Activated CD4-positive, alpha-beta T cell treated with anti-CD3 and anti-CD28 coated beads, Interleukin-2, Interleukin-4, amounts not matched to agents 100 ng/mL and 50 ng/mL, durations not matched to agents 16 hours and 8 hours (primary cell): ENCODE measurements at regions not wholly inside any gene's neighbourhood (a gene's known extent, or its start where the extent isn't known, plus 50 kb on each side); places are given as distances from the start of the nearest gene placed in this dataset.
A peak's percentile ranks its signal among the peaks of the same experiment; 100 is the strongest.

Experiments used
- DNase-seq: peaks from one replicate; pipeline ENCODE4 v3.0.0-alpha.2; 2020; ENCODE audit warnings: low spot score

DNA sequence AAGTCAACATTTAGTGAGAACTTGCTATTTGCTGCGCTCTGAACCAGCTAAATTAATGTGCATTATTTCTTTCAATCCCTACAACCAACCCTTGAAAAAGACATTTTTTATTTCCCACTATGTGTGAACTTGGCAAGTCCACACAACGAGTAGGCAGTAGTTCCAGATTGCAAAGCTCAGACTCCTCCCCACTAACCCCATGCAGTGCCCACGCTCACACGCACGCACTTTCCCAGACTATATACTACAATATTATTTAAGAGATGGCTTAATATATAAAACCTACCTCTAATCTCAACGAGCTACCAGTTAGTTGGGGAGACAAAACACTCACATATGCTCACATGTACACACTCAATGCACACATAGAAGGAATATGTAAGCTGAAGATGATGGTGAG lies 671.2 kb downstream of the LMO4 start:
- no peak for DNase-seq

DNA sequence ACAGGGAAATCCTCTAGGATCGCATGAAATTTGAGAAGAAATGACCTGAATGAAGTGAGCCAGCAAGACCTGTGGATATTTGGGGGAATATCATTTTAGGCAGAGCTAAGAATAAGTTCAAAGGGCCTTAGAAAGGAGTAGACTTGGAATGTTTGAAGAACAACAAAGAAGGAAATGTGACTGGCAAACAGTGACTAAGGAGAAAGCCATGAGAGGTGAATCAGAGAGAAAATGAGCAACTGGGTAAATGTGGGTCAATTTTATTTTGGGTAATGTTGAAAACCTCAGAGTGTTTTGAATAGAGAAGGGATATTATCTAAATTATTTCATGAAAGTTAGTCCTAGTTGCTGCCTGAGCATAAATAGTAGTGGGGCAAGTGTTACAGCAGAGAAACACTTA lies 672.8 kb downstream of the LMO4 start:
- no peak for DNase-seq

DNA sequence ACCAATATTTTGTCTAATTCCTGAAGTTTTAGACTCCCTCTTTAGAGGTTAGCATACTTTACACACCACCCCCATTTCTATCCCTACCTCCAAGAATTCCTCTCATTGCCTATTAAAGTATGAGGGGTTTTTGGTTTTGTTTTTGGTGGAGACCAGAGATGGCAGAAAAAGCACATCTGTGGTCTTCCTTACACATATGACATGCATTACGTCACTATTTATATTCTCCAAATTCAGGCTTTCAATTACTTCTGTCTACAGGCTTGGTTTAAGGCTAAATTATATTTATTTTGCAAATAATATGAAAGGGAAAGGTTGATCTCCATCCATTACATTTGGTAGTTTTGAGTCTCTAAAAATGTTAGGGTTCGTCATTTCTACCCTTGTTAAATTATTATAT lies 674.6 kb downstream of the LMO4 start:
- DNase-seq: no peak

DNA sequence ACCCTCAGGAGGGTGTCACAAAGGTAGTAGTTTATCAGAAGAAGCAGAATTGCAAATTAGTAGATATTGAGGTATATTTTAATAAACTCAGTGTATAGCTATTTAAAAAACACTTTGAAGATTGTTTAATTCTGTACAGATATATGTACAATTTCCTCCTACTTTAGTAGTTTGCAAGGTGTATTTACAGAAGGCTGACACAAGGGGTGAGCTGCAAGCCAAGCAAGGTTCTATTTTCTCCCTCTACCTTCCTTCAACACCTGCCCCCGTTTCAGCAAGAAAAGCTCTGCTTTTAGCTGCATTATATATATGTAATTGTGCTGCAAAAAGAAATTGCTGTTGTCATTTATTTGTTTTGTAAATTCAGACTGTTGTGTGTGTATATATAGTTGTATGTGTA lies 674.2 kb upstream of the PKN2 start:
- DNase-seq: no peak

DNA sequence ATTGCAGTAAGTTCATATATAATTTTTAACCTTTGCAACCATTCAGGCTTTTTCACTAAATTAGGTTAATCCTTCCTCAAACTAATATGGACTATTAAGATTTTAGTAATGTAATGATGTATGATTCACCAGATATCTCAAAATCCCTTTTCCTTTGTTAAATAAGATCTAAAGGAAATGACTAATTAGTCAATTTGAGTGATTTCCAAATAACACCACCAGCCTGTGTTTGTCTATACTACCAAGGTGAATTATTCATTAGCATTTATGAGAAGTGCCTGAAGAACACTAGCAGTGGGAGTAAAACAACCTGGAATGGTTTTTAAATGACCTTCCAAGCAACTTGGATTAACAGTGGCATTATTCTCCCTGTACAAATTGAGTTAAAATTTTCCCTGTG lies 670.6 kb upstream of the PKN2 start:
- DNase-seq: no peak

DNA sequence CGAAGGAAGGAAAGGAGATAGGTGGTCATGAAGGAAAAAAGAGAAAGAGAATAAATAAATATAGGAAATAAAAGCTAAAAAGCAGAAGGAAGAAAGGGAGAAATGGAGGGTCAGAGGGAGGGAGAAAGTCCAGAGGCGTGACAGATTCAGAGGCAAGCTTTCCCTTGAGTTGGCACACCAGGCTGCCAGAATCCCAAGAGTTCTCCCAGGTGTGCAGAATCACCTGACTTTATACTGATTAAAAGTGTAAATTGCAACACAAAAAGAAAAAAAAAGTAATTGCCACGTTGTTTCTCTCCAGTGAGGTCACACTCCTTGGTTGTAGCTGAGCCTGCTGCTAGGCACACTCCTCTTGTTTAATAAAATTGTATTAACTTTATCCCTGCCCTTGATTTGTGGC lies 669.9 kb upstream of the PKN2 start:
- no peak for DNase-seq

DNA sequence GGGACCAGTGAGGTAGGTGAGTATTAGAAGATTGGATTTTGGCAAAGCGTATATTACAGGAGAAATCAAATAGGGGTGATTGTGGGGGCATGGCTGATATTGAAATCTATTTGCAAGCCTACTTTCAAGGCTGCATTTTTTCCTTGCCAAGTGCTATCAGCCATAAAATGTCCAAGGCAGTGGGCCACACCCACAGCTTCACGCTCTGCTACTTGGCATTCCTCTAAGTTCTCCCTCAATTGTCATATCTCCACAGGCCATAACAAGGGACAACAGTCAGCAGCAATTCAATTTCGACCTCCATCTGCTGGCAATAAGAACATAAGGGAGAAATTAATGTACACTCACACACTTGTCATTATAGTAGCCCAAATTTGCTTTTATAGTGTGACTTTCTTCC lies 667.1 kb upstream of the PKN2 start:
- DNase-seq: no peak

DNA sequence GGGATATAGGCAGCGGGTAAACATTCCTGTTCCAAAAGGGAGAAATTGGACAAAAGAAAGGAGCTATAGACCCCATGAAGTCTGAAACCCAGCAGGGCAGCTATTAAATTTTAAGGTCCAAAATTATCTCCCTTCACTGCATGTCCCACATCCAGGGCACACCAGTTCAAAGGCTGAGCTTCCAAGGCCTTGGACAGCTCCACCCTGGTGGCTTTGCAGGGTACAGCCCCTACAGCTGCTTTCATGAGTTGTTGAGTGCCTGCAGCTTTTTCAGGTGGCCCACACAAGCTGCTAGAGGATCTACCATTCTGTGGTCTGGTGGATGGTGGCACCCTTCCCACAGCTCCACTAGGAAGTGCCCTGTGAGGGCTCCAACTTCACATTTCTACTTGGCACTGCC lies 662.5 kb upstream of the PKN2 start:
- no peak for DNase-seq

DNA sequence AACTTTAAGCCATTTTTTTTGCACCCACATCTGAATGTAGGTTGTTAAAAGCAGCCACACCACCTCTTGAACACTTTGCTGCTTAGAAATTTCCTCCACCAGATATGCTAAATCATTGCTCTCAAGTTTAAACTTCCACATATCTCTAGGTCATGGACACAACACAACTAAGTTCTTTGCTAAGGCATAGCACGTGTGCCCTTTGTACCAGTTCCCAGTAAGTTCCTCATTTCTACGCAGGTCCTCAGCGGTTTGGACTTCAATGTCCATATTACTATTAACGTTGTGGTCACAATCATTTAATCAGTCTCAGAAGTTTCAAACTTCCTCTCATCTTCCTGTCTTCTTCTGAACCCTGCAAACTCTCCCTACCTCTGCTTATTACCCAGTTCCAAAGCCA lies 661.6 kb upstream of the PKN2 start:
- no peak for DNase-seq

DNA sequence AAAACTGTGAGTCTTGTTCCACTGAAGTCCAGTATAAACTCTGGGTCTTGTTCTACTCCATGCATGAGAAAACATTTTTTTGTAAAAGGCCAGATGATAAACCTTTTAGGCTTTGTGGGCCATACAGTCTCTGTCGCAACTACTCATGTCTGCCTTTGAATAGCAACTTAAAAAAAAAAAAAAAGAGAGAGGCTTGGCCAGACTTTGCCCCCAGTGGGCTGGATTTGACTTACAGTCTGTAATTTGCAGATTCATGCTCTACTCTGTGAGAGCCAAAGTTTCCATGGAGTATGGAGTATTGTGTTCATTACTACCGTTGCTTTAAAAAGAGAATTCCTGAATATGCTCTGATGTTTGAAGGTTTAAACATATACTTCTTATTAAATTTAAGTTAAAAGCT lies 654.9 kb upstream of the PKN2 start:
- no peak for DNase-seq

DNA sequence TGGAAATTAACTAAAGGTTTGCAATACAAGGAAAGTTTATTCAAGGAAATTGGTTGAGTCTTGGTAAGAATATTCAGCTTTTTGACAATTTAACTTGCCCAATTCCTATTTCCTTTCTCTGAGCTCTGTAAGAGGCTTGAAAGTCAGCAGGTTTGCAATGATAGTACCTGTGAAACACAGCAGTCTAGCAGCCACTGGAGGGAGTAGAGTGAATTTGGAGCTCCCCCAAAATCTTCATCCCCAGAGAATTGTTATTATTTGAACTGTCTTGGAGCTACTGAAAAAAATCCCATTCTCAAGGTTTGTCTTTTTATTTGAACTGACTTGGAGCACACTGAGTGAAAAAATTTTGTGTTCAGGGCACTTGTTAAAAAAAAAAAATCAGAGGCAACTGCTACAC lies 654.2 kb upstream of the PKN2 start:
- no peak for DNase-seq

DNA sequence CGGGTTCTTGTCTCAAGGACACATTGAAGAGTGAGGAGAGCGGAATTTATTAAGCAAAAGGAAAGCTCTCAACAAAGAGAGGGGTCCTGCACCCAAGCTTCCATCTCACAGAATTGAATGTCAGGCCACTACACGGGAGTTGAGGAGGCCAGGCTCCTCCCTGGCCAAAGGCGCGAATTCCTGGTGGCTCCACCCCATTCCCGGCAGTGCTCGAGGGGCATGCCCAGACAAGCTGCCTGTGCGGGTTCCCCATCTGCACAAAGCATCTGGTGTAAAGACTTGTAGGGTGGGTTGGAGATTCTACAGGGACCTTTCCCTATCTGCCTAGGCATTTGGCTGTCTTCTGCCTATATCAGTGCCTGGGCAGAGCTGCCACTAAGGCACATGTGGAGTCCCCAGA lies 648.5 kb upstream of the PKN2 start:
- DNase-seq: no peak

DNA sequence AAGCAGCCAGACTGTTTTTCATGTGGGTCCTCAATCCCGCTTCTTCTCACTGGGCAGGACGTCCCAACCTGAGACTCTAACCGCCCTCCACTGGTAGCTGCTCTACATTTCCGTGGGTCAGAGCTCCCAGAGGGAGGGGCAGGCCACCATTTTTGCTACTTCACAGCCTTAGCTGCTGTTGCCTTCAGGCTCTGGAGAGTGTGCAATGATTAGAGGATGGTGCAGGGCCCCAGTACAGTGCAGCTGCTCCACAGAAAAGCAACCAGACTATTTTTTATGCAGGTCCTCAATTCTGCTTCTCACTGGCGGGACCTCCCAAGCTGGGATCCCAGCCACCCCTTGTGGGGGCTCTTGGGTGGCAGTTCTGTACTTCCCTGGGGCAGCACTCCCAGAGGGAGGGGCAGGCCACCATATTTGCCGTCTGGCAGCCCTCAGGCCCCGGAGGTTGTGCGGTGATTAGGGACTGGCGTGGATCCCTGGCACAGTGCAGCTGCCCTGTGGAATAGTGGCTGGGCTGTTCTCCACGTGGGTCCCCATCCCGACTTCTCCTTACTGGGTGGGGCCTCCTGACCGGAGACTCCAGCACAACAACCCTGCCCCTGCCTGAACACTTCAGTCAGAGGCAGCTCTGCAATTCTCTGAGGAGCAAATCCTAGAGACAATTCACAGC lies 647.6 kb upstream of the PKN2 start:
- no peak for DNase-seq

DNA sequence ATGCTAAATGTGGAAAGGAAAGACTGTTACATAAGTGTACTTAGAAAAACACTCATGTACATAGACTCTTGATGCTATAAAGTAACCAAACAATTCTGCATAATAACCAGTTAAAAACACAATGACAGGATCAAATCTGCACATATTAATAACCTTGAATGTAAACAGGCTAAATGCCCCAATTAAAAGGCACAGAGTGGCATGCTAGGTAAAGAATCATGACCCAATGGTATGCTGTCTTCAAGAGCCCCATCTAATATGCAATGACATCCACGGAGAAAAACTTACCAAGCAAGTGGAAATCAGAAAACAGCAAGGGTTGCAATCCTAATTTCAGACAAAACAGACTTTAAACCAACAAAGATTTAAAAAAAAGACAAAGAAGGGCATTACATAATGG lies 644.8 kb upstream of the PKN2 start:
- DNase-seq: no peak

DNA sequence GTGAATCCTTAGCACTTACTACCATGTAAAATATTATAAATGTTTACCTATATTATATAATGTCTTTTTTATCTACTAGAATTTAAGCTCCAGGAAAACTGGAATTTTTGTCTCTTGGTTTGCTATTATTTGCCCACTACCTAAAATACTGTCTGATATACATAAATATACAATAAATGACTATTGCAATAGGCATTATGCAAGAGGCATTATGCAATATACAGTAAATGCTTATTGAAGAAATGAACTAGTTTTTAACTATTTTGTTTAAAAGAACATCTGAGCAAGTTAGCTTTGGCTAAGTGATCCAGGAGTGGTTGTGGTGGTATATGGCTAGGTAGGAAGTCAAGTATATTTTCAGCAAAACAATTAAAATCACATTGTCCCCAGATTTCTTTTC lies 640.2 kb upstream of the PKN2 start:
- no peak for DNase-seq

DNA sequence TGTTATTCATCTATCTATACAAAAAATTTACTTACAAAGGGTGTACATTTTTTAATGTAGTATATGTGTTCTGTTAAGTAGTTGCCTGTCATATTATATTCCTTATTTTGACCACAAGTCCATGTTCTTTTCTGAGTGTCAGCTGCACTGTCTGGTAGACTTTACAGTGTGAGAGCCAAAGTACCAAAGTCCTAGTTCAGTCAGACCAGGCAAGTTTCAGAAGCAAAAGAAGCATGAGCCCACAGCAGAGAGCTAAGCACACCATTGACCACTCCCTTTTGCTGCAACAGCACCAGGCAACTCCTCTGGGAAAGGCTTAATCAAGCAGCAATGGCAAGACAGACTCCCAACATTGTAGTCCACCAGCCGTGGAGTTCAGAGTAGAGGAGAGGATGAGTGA lies 631.9 kb upstream of the PKN2 start:
- DNase-seq: no peak

DNA sequence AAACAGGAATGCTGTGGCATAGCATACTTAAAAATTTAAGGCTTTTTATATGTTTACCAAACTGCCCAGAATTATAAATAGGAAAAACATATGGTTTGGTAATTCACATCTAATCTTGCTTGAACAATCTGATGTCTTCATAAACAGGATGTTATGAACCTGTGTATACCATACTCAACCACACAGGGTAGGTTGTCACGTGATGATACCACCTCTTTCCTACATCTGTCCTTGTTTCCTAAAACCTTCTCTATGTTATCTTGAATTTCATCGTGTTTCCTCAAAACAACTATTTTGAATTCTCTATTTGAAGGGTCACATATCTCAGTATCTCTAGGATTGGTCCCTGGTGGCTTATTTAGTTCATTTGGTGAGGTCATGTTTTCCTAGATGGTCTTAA lies 631.0 kb upstream of the PKN2 start:
- no peak for DNase-seq

DNA sequence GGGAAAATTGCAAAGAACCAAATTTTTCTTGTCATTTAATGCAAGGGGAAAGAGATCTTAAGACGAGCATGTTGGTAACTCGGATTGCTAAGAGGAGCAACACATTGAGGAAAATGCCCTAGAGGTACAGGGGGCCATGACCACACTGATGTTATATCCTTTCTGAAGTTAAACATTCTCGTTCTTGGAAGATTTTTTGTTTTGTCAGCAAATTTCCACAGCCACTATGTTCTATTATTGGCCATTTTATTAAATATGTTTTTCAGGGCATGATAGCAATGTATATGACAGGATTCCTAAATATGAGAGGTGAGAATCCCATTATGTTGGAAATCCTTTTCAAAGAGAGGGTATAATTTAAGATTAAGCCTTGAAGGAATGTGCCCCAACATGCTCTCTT lies 627.2 kb upstream of the PKN2 start:
- DNase-seq: no peak

DNA sequence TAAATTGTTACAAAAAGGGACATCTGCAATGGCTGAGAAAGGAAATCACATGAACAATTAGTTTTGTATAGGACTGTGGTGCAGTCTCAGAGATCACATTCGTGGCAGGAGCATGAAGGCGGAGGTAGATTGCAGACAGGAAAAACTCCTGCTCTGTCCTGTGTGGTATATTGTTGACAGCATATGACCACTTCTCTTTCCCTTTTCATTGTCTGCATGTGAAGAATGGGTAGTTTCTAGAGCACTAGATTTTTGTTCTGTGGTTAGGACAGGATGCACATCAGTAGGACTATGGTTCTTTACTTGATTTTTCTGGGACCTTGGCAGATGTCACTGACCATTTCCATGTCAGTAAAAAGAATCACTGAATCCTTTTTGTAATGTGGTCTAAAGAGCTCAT lies 625.9 kb upstream of the PKN2 start:
- no peak for DNase-seq

DNA sequence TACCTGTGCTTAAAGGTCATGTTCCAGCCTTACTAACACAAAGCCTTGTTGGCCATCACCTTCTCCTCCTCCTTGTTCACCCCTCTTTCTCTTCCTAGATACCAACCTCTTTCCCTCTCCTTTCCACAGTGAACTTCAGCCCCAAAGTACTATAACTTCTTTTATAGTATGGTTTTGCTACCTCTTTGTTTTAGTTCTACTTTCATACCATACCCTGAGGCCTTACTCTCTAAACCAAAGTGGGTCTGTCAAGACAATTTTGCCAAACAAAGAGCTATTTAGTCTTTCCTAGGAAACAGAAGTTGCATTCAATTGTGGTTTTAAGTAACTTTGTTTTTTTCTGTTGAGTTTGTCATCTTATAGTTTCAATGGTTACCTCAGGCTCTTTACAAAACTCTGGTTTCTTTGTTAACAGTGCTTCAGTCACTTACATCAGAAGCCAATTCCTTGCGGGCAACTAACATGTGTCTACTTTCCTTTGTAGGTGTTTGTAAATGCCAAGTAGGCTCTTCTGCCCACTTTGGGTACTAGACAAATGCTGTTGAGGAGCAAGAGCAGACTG lies 623.9 kb upstream of the PKN2 start:
- no peak for DNase-seq

DNA sequence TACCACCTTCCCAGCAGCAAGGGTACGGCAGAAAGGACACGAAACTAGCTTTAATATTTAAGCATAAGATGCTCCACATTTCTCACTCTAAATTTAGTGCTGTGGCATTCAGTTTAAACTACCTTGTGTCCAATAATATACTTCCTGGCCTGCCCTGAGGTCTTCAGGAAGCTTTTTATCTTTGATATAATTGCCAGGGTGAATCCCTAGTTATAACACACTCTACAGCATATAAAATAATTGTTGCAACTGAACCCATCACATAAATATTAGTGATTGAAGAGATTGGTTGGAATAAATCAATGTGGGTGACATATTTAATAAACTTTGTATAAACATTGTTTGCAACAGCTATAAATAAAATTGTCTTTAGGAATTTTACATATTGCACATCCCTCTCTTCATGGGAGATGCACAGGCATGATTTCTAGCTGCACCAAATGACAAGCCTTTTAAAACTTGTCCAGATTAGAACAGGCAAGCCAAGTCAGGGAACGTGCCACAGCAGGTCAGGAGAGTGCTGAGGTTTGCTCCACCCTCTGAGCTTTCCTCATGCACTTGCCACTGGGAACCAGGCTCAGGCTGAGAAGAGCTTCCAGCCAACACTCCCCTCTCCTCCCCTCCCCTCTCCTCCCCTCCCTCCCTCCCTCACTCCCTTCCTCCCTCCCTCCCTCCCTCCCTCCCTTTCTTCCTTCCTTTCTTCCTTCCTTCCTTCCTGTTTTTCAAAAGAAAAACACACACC lies 623.2 kb upstream of the PKN2 start:
- no peak for DNase-seq

DNA sequence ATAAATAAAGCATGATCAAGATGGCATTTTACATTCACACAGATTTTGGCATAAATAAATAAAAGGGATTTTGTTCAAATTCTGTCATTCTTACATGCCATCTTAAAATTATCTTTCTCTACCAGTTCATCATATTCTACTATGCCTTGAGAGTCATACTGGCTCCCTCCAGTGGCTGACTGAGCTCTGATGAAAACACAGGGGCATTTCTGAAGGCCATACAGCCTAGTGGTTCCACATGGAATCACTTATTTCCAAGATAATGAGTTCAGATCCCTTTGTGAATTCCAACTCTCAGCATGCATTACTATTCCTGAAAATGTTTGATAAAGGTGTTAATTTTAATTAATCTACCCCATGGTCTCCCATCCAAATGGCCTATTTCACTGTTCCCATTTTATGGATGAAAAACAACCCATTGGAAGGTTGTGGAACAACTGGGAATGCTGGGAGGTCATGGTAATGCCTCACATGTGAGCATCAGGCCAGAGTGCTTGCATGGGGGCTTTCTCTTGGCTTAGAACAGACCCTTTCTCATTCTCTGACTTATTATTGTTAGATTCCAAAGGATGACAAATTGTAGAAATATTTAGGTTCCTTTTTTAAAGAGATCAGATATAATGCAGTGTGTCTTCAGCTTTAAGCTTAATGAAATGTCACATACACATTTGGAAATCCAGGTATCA lies 622.4 kb upstream of the PKN2 start:
- peak; percentile 2 for DNase-seq

DNA sequence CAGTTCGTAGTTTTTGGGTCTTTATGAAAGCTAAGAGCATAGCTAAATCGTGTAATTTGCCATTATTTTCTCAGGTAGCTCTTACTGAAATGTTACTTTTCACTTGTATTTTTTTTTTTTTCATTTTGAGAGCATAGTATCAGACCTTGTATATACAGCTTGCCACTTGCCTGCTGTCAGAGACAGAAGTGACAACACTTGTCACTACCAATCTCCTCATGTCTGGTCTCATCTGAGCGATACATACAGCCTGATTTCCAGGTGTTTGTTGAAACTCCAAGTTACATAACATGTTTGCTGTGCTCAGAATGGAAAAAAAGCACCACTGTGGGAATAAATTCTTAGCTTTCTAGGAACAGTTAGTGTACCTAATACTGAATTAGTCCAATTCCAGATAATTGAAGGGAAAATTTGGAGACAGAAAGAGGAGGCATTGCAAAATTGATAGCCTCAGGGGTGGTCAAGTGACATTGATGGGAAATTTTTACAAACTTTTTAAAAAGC lies 621.4 kb upstream of the PKN2 start:
- no peak for DNase-seq
